ENCODE measurements at regions not wholly inside any gene's neighbourhood (a gene's known extent, or its start where the extent isn't known, plus 50 kb on each side); places are given as distances from the start of the nearest gene placed in this dataset.

DNA sequence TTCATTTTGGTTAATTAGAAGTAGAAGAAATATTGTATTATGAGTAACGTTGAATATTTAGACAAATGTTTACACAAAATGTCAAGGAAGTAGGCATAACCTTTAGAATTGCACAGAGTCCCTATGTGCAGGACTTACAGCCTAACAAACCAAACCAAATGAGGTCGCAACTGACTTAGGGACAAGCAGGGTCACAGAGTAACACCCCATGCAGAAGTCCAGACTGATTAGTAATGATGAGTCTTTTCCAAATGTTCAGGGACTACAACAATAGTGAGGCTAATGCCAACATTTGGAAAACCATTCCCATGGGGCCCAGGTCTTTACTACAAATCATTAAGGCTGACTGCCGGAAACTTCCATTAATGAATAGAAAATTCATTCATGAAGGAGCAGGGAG lies 452.5 kb upstream of the CHAC2 start:
- TF ChIP-seq, protein P1, sequence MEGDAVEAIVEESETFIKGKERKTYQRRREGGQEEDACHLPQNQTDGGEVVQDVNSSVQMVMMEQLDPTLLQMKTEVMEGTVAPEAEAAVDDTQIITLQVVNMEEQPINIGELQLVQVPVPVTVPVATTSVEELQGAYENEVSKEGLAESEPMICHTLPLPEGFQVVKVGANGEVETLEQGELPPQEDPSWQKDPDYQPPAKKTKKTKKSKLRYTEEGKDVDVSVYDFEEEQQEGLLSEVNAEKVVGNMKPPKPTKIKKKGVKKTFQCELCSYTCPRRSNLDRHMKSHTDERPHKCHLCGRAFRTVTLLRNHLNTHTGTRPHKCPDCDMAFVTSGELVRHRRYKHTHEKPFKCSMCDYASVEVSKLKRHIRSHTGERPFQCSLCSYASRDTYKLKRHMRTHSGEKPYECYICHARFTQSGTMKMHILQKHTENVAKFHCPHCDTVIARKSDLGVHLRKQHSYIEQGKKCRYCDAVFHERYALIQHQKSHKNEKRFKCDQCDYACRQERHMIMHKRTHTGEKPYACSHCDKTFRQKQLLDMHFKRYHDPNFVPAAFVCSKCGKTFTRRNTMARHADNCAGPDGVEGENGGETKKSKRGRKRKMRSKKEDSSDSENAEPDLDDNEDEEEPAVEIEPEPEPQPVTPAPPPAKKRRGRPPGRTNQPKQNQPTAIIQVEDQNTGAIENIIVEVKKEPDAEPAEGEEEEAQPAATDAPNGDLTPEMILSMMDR (IDR thresholded peaks at IDR 0.05): no peak
- TF ChIP-seq POLR2A (IDR thresholded peaks at IDR 0.05): no peak
- no peak for TF ChIP-seq EP300 (IDR thresholded peaks at IDR 0.05)
